Loucy (cell line): ENCODE measurements at regions not wholly inside any gene's neighbourhood (a gene's known extent, or its start where the extent isn't known, plus 50 kb on each side); places are given as distances from the start of the nearest gene placed in this dataset.

Experiments
- H2AFZ ChIP-seq: fragments of 200-600 bp; sonication (generic); 2 replicates; pipeline ENCODE4 v1.6.0; 2016; ENCODE audit warnings: antibody characterized with exemption, mild to moderate bottlenecking, low read length, moderate library complexity
- H3F3A ChIP-seq: fragments of 200-600 bp; 2 replicates; pipeline ENCODE4 v1.6.0; 2016; ENCODE audit warnings: antibody characterized with exemption, low read depth, mild to moderate bottlenecking
- H3K27me3 ChIP-seq: fragments of 200-600 bp; sonication (generic); 2 replicates; pipeline ENCODE4 v1.6.1; 2014; ENCODE audit warnings: low read length, mild to moderate bottlenecking; ENCODE audit not compliant: insufficient read depth, poor library complexity, severe bottlenecking
- H3K36me3 ChIP-seq: fragments of 200-600 bp; sonication (generic); 2 replicates; pipeline ENCODE4 v1.6.1; 2016; ENCODE audit warnings: low read length; ENCODE audit not compliant: insufficient read depth
- H3K4me1 ChIP-seq: fragments of 200-600 bp; sonication (generic); 2 replicates; pipeline ENCODE4 v1.5.1; 2014; ENCODE audit warnings: low read length, mild to moderate bottlenecking; ENCODE audit not compliant: insufficient read depth, poor library complexity, severe bottlenecking
- H3K4me2 ChIP-seq: fragments of 200-600 bp; sonication (generic); 2 replicates; pipeline ENCODE4 v1.6.0; 2014; ENCODE audit warnings: antibody characterized with exemption, low read length, low read depth, mild to moderate bottlenecking; ENCODE audit not compliant: poor library complexity, severe bottlenecking
- H3K4me3 ChIP-seq: fragments of 200-600 bp; sonication (generic); 2 replicates; pipeline ENCODE4 v1.5.1; 2014; ENCODE audit warnings: low read length, mild to moderate bottlenecking, mixed read lengths; ENCODE audit not compliant: poor library complexity, severe bottlenecking
- H3K79me2 ChIP-seq: fragments of 200-600 bp; sonication (generic); 2 replicates; pipeline ENCODE4 v1.6.1; 2014; ENCODE audit warnings: low read length; ENCODE audit not compliant: insufficient read depth
- H3K9ac ChIP-seq: fragments of 200-600 bp; sonication (generic); 2 replicates; pipeline ENCODE4 v1.6.0; 2014; ENCODE audit warnings: mild to moderate bottlenecking, low read depth, low read length, moderate library complexity; ENCODE audit not compliant: poor library complexity, severe bottlenecking
- H3K9me2 ChIP-seq: fragments of 200-600 bp; sonication (generic); replicated peaks from 2 replicates; pipeline ENCODE4 v1.6.1; 2016; ENCODE audit warnings: low read depth, low read length, mixed read lengths
- H3K9me3 ChIP-seq: fragments of 200-600 bp; sonication (generic); 2 replicates; pipeline ENCODE4 v1.6.1; 2014; ENCODE audit warnings: mild to moderate bottlenecking, antibody characterized with exemption, low read length, low read depth; ENCODE audit not compliant: insufficient read depth
- H4K20me1 ChIP-seq: fragments of 200-600 bp; sonication (generic); 2 replicates; pipeline ENCODE4 v1.6.0; 2014; ENCODE audit warnings: antibody characterized with exemption, low read length, mild to moderate bottlenecking; ENCODE audit not compliant: insufficient read depth, poor library complexity, severe bottlenecking
- CTCF ChIP-seq: fragments of 200-600 bp; sonication (generic); conservative IDR thresholded peaks from 2 replicates; pipeline ENCODE4 v1.5.1; 2014; ENCODE audit warnings: mild to moderate bottlenecking, antibody characterized with exemption, low read length
- EZH2phosphoT487 ChIP-seq: fragments of 200-600 bp; IDR thresholded peaks from 2 replicates; pipeline ENCODE4 v1.6.1; 2018; ENCODE audit warnings: antibody characterized with exemption, mild to moderate bottlenecking, moderate library complexity, borderline replicate concordance

- Histone ChIP-seq H3K27me3 (no peaks in the 10 kb centered on the region), H3K79me2 (no peaks in the 10 kb centered on the region), H3K36me3 (no peaks in the 10 kb centered on the region), H4K20me1 (no peaks in the 10 kb centered on the region), H2AFZ (peak overlapping the region; percentile 42; the same call in 1 of the 2 replicates), H3K4me1 (peaks cover 4% of the 10 kb centered on the region), H3K9ac (no peak overlapping the region), H3K9me2 (no peaks in the 10 kb centered on the region), H3F3A (no peaks in the 10 kb centered on the region), H3K4me2 (no peak overlapping the region), H3K4me3 (no peak overlapping the region), H3K9me3 (no peaks in the 10 kb centered on the region)
- TF ChIP-seq CTCF (peak; percentile 37), EZH2phosphoT487 (no peak)
These were observed 54.6 kb upstream of the OR5P2 start for GRCh38 chr11:7851391-7851790.

- H3K4me1 ChIP-seq = no peaks in the 10 kb centered on the region
- no peaks in the 10 kb centered on the region for H3K27me3 ChIP-seq
- H3K9ac ChIP-seq = no peak overlapping the region
- no peaks in the 10 kb centered on the region for H3K36me3 ChIP-seq
- H3K4me2 ChIP-seq = no peak overlapping the region
- no peaks in the 10 kb centered on the region for H3K9me3 ChIP-seq
- TF ChIP-seq CTCF (no peak), EZH2phosphoT487 (no peak)
- no peaks in the 10 kb centered on the region for H3F3A ChIP-seq
- H3K9me2 ChIP-seq = no peaks in the 10 kb centered on the region
- no peaks in the 10 kb centered on the region for H3K79me2 ChIP-seq
- no peak overlapping the region for H2AFZ ChIP-seq
- no peaks in the 10 kb centered on the region for H4K20me1 ChIP-seq
- no peak overlapping the region for H3K4me3 ChIP-seq
These were observed 52.3 kb upstream of the OR5P2 start for GRCh38 chr11:7849018-7849417.
